ENCODE measurements at regions not wholly inside any gene's neighbourhood (a gene's known extent, or its start where the extent isn't known, plus 50 kb on each side); places are given as distances from the start of the nearest gene placed in this dataset.

GRCh38 chr5:141779503-141779973 is 97.5 kb upstream of the ARAP3 start:
- H3K27ac ChIP-seq, result no peak overlapping the region
- DNase-seq, result no peak
- no peaks in the 10 kb centered on the region for H3K9me3 ChIP-seq
- no peak for ATAC-seq
- no peaks in the 10 kb centered on the region for H3K27me3 ChIP-seq
- H3K36me3 ChIP-seq, result no peaks in the 10 kb centered on the region
- H3K4me3 ChIP-seq, result no peak overlapping the region
- intact Hi-C loops (cut with DNase I), result no loop called here
- TF ChIP-seq, protein P1, sequence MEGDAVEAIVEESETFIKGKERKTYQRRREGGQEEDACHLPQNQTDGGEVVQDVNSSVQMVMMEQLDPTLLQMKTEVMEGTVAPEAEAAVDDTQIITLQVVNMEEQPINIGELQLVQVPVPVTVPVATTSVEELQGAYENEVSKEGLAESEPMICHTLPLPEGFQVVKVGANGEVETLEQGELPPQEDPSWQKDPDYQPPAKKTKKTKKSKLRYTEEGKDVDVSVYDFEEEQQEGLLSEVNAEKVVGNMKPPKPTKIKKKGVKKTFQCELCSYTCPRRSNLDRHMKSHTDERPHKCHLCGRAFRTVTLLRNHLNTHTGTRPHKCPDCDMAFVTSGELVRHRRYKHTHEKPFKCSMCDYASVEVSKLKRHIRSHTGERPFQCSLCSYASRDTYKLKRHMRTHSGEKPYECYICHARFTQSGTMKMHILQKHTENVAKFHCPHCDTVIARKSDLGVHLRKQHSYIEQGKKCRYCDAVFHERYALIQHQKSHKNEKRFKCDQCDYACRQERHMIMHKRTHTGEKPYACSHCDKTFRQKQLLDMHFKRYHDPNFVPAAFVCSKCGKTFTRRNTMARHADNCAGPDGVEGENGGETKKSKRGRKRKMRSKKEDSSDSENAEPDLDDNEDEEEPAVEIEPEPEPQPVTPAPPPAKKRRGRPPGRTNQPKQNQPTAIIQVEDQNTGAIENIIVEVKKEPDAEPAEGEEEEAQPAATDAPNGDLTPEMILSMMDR (IDR thresholded peaks at IDR 0.05), result no peak
- H3K4me1 ChIP-seq, result no peaks in the 10 kb centered on the region

DNA sequence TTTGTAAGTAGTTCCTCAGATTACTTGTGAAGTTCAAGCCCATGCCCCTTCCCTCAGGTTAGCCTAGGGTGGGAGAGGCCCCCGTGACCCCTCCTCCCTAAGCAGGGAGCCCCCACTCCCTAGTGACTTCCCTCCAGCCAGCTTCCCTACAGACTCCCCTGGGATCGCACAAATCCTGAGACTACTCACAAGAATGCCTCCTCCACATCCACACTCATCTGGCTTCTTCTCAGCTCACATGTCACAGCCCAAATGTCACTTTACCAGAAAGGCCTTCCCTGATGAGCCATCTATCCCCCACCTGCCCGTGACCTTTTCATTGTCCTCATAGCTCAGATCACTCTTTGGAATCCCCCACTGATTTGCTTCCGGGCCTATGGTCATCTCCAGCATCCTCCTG is 96.7 kb upstream of the ARAP3 start:
- Histone ChIP-seq H3K9me3 (no peaks in the 10 kb centered on the region), H3K27ac (no peak overlapping the region), H3K4me1 (no peaks in the 10 kb centered on the region), H3K27me3 (no peaks in the 10 kb centered on the region), H3K4me3 (no peak overlapping the region), H3K36me3 (no peaks in the 10 kb centered on the region)
- TF ChIP-seq, protein P1 (IDR thresholded peaks at IDR 0.05), result no peak
- ATAC-seq (no peak), DNase-seq (no peak)
- intact Hi-C loops (cut with DNase I), result no loop called here

GRCh38 chr5:141778206-141778605 is 96.2 kb upstream of the ARAP3 start:
- TF ChIP-seq, protein P1 (IDR thresholded peaks at IDR 0.05), result no peak
- H3K9me3 ChIP-seq, result no peaks in the 10 kb centered on the region
- H3K4me1 ChIP-seq, result no peaks in the 10 kb centered on the region
- peak; percentile 57 for ATAC-seq
- DNase-seq, result no peak
- H3K4me3 ChIP-seq, result no peak overlapping the region
- H3K27ac ChIP-seq, result no peak overlapping the region
- H3K27me3 ChIP-seq, result no peaks in the 10 kb centered on the region
- H3K36me3 ChIP-seq, result no peaks in the 10 kb centered on the region
- intact Hi-C loops (cut with DNase I), result no loop called here

- TF ChIP-seq, protein P1 (IDR thresholded peaks at IDR 0.05), result no peak
- H3K27ac ChIP-seq, result no peak overlapping the region
- H3K9me3 ChIP-seq, result no peaks in the 10 kb centered on the region
- no peaks in the 10 kb centered on the region for H3K27me3 ChIP-seq
- H3K36me3 ChIP-seq, result no peaks in the 10 kb centered on the region
- H3K4me1 ChIP-seq, result no peaks in the 10 kb centered on the region
- no peak for DNase-seq
- no peak overlapping the region for H3K4me3 ChIP-seq
- intact Hi-C loops (cut with DNase I), result no loop called here
- no peak for ATAC-seq
Measured at GRCh38 chr5:141777711-141778110, 95.7 kb upstream of the ARAP3 start.

DNA sequence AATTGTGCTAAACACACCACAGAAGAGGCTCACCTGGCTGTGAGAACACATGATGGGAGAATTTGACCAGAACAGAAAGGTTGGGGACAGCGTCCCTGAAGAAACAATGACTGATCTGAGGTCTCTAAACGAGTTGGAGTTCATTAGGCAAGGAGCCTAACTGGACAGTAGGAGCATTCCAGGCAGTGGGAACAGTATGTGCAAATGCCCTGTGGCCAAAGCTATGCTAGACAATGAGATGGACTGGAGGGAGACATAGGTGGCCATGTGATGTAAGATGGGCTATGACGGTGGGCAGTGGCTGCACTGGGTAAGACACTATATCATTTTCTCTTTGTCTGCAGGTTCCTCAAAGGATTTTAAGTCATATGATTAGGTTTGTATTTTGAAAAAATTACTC is 95.1 kb upstream of the ARAP3 start:
- Histone ChIP-seq H3K36me3 (no peaks in the 10 kb centered on the region), H3K4me3 (no peak overlapping the region), H3K27ac (no peak overlapping the region), H3K9me3 (no peaks in the 10 kb centered on the region), H3K27me3 (no peaks in the 10 kb centered on the region), H3K4me1 (no peaks in the 10 kb centered on the region)
- DNase-seq (no peak), ATAC-seq (no peak)
- TF ChIP-seq, protein P1 (IDR thresholded peaks at IDR 0.05), result no peak
- intact Hi-C loops (cut with DNase I), result no loop called here
